H9 (cell line): ENCODE measurements at regions not wholly inside any gene's neighbourhood (a gene's known extent, or its start where the extent isn't known, plus 50 kb on each side); places are given as distances from the start of the nearest gene placed in this dataset.

Experiments
- DNase-seq: peaks from one replicate; pipeline ENCODE4 v3.0.0-alpha.2; 2017
- H2AFZ ChIP-seq: one replicate; pipeline ENCODE4 v1.6.1; 2013; ENCODE audit warnings: mild to moderate bottlenecking, low read length, control low read depth, moderate library complexity
- H2AK5ac ChIP-seq: 2 replicates; pipeline ENCODE4 v1.6.1; 2013; ENCODE audit warnings: low read length, control low read depth, mixed read lengths; ENCODE audit not compliant: insufficient read length
- H2BK120ac ChIP-seq: one replicate; pipeline ENCODE4 v1.6.1; 2013; ENCODE audit warnings: low read depth, mild to moderate bottlenecking, low read length, control low read depth, inconsistent platforms; ENCODE audit not compliant: poor library complexity, severe bottlenecking
- H2BK12ac ChIP-seq: 2 replicates; pipeline ENCODE4 v1.6.1; 2013; ENCODE audit warnings: low read length, control low read depth, mixed read lengths, low read depth; ENCODE audit not compliant: insufficient read length
- H2BK15ac ChIP-seq: 2 replicates; pipeline ENCODE4 v1.6.1; 2013; ENCODE audit warnings: low read depth, low read length, control low read depth
- H2BK20ac ChIP-seq: one replicate; pipeline ENCODE4 v1.6.1; 2013; ENCODE audit warnings: low read depth, mild to moderate bottlenecking, low read length, control low read depth, inconsistent platforms; ENCODE audit not compliant: poor library complexity, severe bottlenecking
- H2BK5ac ChIP-seq: 2 replicates; pipeline ENCODE4 v1.6.1; 2013; ENCODE audit warnings: low read length, control low read depth, mixed read lengths; ENCODE audit not compliant: insufficient read length
- H3K14ac ChIP-seq: 2 replicates; pipeline ENCODE4 v1.6.1; 2013; ENCODE audit warnings: low read length, control low read depth; ENCODE audit not compliant: insufficient read depth
- H3K18ac ChIP-seq: 2 replicates; pipeline ENCODE4 v1.6.1; 2013; ENCODE audit warnings: low read depth, mild to moderate bottlenecking, mixed read lengths, low read length, control low read depth; ENCODE audit not compliant: insufficient read length
- H3K23ac ChIP-seq: 2 replicates; pipeline ENCODE4 v1.6.1; 2013; ENCODE audit warnings: low read length, control low read depth, mixed read lengths, low read depth; ENCODE audit not compliant: insufficient read length
- H3K23me2 ChIP-seq: 2 replicates; pipeline ENCODE4 v1.6.1; 2013; ENCODE audit warnings: low read depth, mild to moderate bottlenecking, mixed read lengths, low read length, control low read depth; ENCODE audit not compliant: insufficient read length, poor library complexity, severe bottlenecking
- H3K27ac ChIP-seq: 2 replicates; pipeline ENCODE4 v1.5.1; 2013; ENCODE audit warnings: low read length, control low read depth, mixed read lengths, low read depth; ENCODE audit not compliant: insufficient read length
- H3K27me3 ChIP-seq: 2 replicates; pipeline ENCODE4 v1.6.1; 2013; ENCODE audit warnings: low read length, control low read depth, inconsistent platforms; ENCODE audit not compliant: insufficient read depth
- H3K4ac ChIP-seq: 2 replicates; pipeline ENCODE4 v1.6.1; 2013; ENCODE audit warnings: low read depth, mild to moderate bottlenecking, control low read depth, inconsistent platforms, low read length, moderate library complexity
- H3K4me1 ChIP-seq: 2 replicates; pipeline ENCODE4 v1.6.1; 2013; ENCODE audit warnings: low read length, control low read depth, inconsistent platforms; ENCODE audit not compliant: insufficient read depth
- H3K4me2 ChIP-seq: 2 replicates; pipeline ENCODE4 v1.6.1; 2013; ENCODE audit warnings: low read length, control low read depth, mixed read lengths; ENCODE audit not compliant: insufficient read length, insufficient read depth
- H3K56ac ChIP-seq: 2 replicates; pipeline ENCODE4 v1.6.1; 2013; ENCODE audit warnings: low read depth, mild to moderate bottlenecking, mixed read lengths, low read length, control low read depth; ENCODE audit not compliant: insufficient read length
- H3K79me1 ChIP-seq: 2 replicates; pipeline ENCODE4 v1.6.1; 2013; ENCODE audit warnings: low read depth, mild to moderate bottlenecking, moderate library complexity, low read length, control low read depth, inconsistent platforms; ENCODE audit not compliant: insufficient read depth, poor library complexity, severe bottlenecking
- H3K79me2 ChIP-seq: 2 replicates; pipeline ENCODE4 v1.6.1; 2013; ENCODE audit warnings: low read length, control low read depth, inconsistent platforms; ENCODE audit not compliant: insufficient read depth
- H3K9ac ChIP-seq: 2 replicates; pipeline ENCODE4 v1.6.1; 2013; ENCODE audit warnings: low read length, control low read depth, mixed read lengths; ENCODE audit not compliant: insufficient read length; ENCODE audit errors: extremely low read depth
- H3K9me3 ChIP-seq: one replicate; pipeline ENCODE4 v1.6.1; 2013; ENCODE audit warnings: low read depth, low read length, inconsistent platforms; ENCODE audit not compliant: control insufficient read depth
- H3T11ph ChIP-seq: one replicate; pipeline ENCODE4 v1.6.1; 2013; ENCODE audit warnings: mild to moderate bottlenecking, low read length, control low read depth, inconsistent platforms
- H4K20me1 ChIP-seq: one replicate; pipeline ENCODE4 v1.6.1; 2013; ENCODE audit not compliant: control insufficient read depth, insufficient read length, insufficient read depth
- H4K5ac ChIP-seq: 2 replicates; pipeline ENCODE4 v1.6.1; 2013; ENCODE audit warnings: low read depth, mild to moderate bottlenecking, mixed read lengths, low read length, control low read depth; ENCODE audit not compliant: insufficient read length
- H4K8ac ChIP-seq: replicated peaks from 2 replicates; pipeline ENCODE4 v1.6.1; 2013; ENCODE audit warnings: low read length, control low read depth, mixed read lengths, low read depth; ENCODE audit not compliant: insufficient read length
- H4K91ac ChIP-seq: 2 replicates; pipeline ENCODE4 v1.6.1; 2013; ENCODE audit warnings: low read depth, mild to moderate bottlenecking, moderate library complexity, mixed read lengths, low read length, control low read depth; ENCODE audit not compliant: insufficient read length
- H3K27ac Mint-ChIP-seq, 3 experiments: 2 replicates in 2 of 3; 3 replicates in 1 of 3; pipeline ENCODE4 v1.8.0; 2020 to 2021; ENCODE audit warnings: mixed read lengths in 3 of 3, mild to moderate bottlenecking in 1 of 3, moderate library complexity in 1 of 3
- H3K27me3 Mint-ChIP-seq: 2 replicates; pipeline ENCODE4 v1.8.0; 2021; ENCODE audit warnings: low read depth, mild to moderate bottlenecking, moderate library complexity, mixed read lengths
- H3K36me3 Mint-ChIP-seq, 3 experiments: 2 replicates in 2 of 3; 3 replicates in 1 of 3; pipeline ENCODE4 v1.8.0; 2020 to 2021; ENCODE audit warnings: low read depth in 3 of 3, mixed read lengths in 3 of 3; ENCODE audit not compliant: insufficient read depth in 1 of 3
- H3K4me1 Mint-ChIP-seq, 2 experiments: 2 replicates each; pipeline ENCODE4 v1.8.0; 2020; ENCODE audit warnings: mixed read lengths in 2 of 2
- H3K4me3 Mint-ChIP-seq, 2 experiments: 2 replicates in 1 of 2; 3 replicates in 1 of 2; pipeline ENCODE4 v1.8.0; 2020 to 2021; ENCODE audit warnings: mild to moderate bottlenecking in 2 of 2, mixed read lengths in 2 of 2, moderate library complexity in 1 of 2
- H3K9me3 Mint-ChIP-seq, 2 experiments: 2 replicates in 1 of 2; 3 replicates in 1 of 2; pipeline ENCODE4 v1.8.0; 2020; ENCODE audit warnings: mild to moderate bottlenecking in 2 of 2, mixed read lengths in 2 of 2, moderate library complexity in 1 of 2
- CTCF ChIP-seq: fragments of 200-600 bp; sonication (generic); conservative IDR thresholded peaks from 3 replicates; pipeline ENCODE4 v1.8.0; 2021; ENCODE audit warnings: antibody characterized with exemption, mild to moderate bottlenecking
- WGBS: extraction: QIAGEN DNeasy Blood & Tissue Kit; methylation state at CpG from one replicate; pipeline ENCODE4 v1.1.7; 2013; ENCODE audit warnings: missing lambda C conversion rate, low lambda C conversion rate, mixed read lengths; ENCODE audit not compliant: insufficient read length; ENCODE audit errors: extremely low coverage; 5-methylcytosine and 5-hydroxymethylcytosine counted together

GRCh38 chrX:88660836-88661235, 86.2 kb upstream of the CPXCR1 start:
- Histone ChIP-seq H3K23me2 (no peaks in the 10 kb centered on the region), H3K27me3 (no peaks in the 10 kb centered on the region), H3K27ac (no peak overlapping the region), H3K14ac (no peak overlapping the region), H3K9ac (no peak overlapping the region), H2BK120ac (no peak overlapping the region), H3K4me2 (no peak overlapping the region), H3K23ac (no peak overlapping the region), H2BK20ac (no peak overlapping the region), H3T11ph (no peak overlapping the region), H4K20me1 (no peaks in the 10 kb centered on the region), H3K4ac (no peak overlapping the region), H3K4me1 (no peaks in the 10 kb centered on the region), H3K56ac (no peak overlapping the region), H3K9me3 (no peaks in the 10 kb centered on the region), H2BK12ac (no peak overlapping the region), H4K5ac (no peak overlapping the region), H2AFZ (peak overlapping the region; percentile 32), H2AK5ac (no peak overlapping the region), H3K79me1 (no peaks in the 10 kb centered on the region), H4K91ac (no peak overlapping the region), H4K8ac (no peak overlapping the region), H3K18ac (no peak overlapping the region), H2BK15ac (no peak overlapping the region), H2BK5ac (no peak overlapping the region), H3K79me2 (no peaks in the 10 kb centered on the region)
- TF ChIP-seq CTCF = no peak
- no peaks in the 10 kb centered on the region for H3K27me3 Mint-ChIP-seq
- H3K4me3 Mint-ChIP-seq = no peak overlapping the region
- DNase-seq = no peak
- H3K9me3 Mint-ChIP-seq = peaks cover 0 to 4% of the 10 kb centered on the region in 2 experiments; a peak in 2 of 5 replicates
- H3K36me3 Mint-ChIP-seq = peaks cover 0 to 4% (median 0%) of the 10 kb centered on the region in 3 experiments; a peak in 3 of 7 replicates
- WGBS = no CpG with 5 or more reads among the region's 1 CpG
- no peaks in the 10 kb centered on the region for H3K4me1 Mint-ChIP-seq
- H3K27ac Mint-ChIP-seq = no peak overlapping the region
